Caco-2 (cell line): ENCODE measurements at regions not wholly inside any gene's neighbourhood (a gene's known extent, or its start where the extent isn't known, plus 50 kb on each side); places are given as distances from the start of the nearest gene placed in this dataset.

Experiments
- BruUV-seq: library from RNA; stranded (reverse); fragments of 400-500 nt; replicated peaks from 2 replicates; lab custom pipeline; 2021; lab: Mats Ljungman, UMichigan
- CTCF ChIA-PET: fragments of 300-600 bp; sonication (Branson Sonifier 250); formaldehyde crosslinking; loops from one replicate; lab custom pipeline; 2022; ENCODE audit warnings: antibody characterized with exemption; lab: Charles Lee
- POLR2A ChIA-PET: fragments of 300-600 bp; sonication (Branson Sonifier 250); formaldehyde crosslinking; loops from one replicate; lab custom pipeline; 2022; ENCODE audit warnings: antibody characterized with exemption; lab: Charles Lee
- DNase-seq, 2 experiments: peaks; one replicate each; pipeline versions ENCODE4 v3.0.0 to v3.0.0-alpha.2; 2020 to 2022
- H3K27me3 ChIP-seq: replicated peaks from 2 replicates; pipeline ENCODE4 v1.6.0; 2011; ENCODE audit warnings: low read length; ENCODE audit not compliant: control insufficient read depth, insufficient read depth
- H3K36me3 ChIP-seq: 2 replicates; pipeline ENCODE4 v1.5.1; 2011; ENCODE audit warnings: low read length; ENCODE audit not compliant: control insufficient read depth, insufficient read depth
- H3K4me1 ChIP-seq: fragments of 250-450 bp; sonication (Bioruptor Pico); 2 replicates; pipeline ENCODE4 v1.5.1; 2020; ENCODE audit warnings: mild to moderate bottlenecking
- H3K4me3 ChIP-seq: 2 replicates; pipeline ENCODE4 v1.5.1; 2011; ENCODE audit warnings: low read depth, mild to moderate bottlenecking, control low read depth, low read length
- H3K9me3 ChIP-seq: fragments of 250-450 bp; sonication (Bioruptor Pico); 2 replicates; pipeline ENCODE4 v1.5.1; 2020; ENCODE audit warnings: mild to moderate bottlenecking, moderate library complexity
- H3K27ac Mint-ChIP-seq: one replicate; pipeline ENCODE4 v1.8.0; 2022; ENCODE audit warnings: mixed read lengths; ENCODE audit not compliant: unreplicated experiment
- H3K27me3 Mint-ChIP-seq: one replicate; pipeline ENCODE4 v1.8.0; 2022; ENCODE audit warnings: mixed read lengths; ENCODE audit not compliant: insufficient read depth, unreplicated experiment
- H3K36me3 Mint-ChIP-seq: one replicate; pipeline ENCODE4 v1.8.0; 2022; ENCODE audit warnings: mild to moderate bottlenecking, mixed read lengths; ENCODE audit not compliant: insufficient read depth, unreplicated experiment
- H3K4me1 Mint-ChIP-seq: one replicate; pipeline ENCODE4 v1.8.0; 2022; ENCODE audit warnings: low read depth, mixed read lengths; ENCODE audit not compliant: unreplicated experiment
- H3K4me3 Mint-ChIP-seq: one replicate; pipeline ENCODE4 v1.8.0; 2022; ENCODE audit warnings: mild to moderate bottlenecking, moderate library complexity, mixed read lengths; ENCODE audit not compliant: unreplicated experiment
- H3K9me3 Mint-ChIP-seq: one replicate; pipeline ENCODE4 v1.8.0; 2022; ENCODE audit warnings: mixed read lengths; ENCODE audit not compliant: unreplicated experiment
- CTCF ChIP-seq, 2 experiments: fragments of 200-600 bp in 1 of 2; IDR thresholded peaks; 1 replicate in 1 of 2; 2 replicates in 1 of 2; pipeline versions ENCODE4 v1.5.1 to v1.8.0; 2011 to 2022; ENCODE audit warnings: antibody characterized with exemption in 1 of 2, control low read depth in 1 of 2, inconsistent platforms in 1 of 2, low read depth in 1 of 2, low read length in 1 of 2, mild to moderate bottlenecking in 1 of 2, moderate library complexity in 1 of 2; ENCODE audit not compliant: insufficient read depth in 1 of 2, severe bottlenecking in 1 of 2, unreplicated experiment in 1 of 2
- intact Hi-C: fragments of 100-400 bp; cut with micrococcal nuclease; formaldehyde crosslinking; loops from one replicate; pipeline ENCODE4 v1.10.0; 2022; ENCODE audit not compliant: unreplicated experiment

GRCh38 chr2:16851126-16851525 is 185.5 kb upstream of the CYRIA start:
- Mint-ChIP-seq H3K4me3 (no peak overlapping the region), H3K27me3 (peaks cover 4% of the 10 kb centered on the region), H3K9me3 (no peaks in the 10 kb centered on the region), H3K4me1 (no peaks in the 10 kb centered on the region), H3K36me3 (no peaks in the 10 kb centered on the region), H3K27ac (no peak overlapping the region)
- no peaks in the 10 kb centered on the region for H3K36me3 ChIP-seq
- intact Hi-C loops = no loop called here
- no peak overlapping the region for H3K4me3 ChIP-seq
- DNase-seq = no peak
- POLR2A ChIA-PET = no interaction called here
- no TSS peak for BruUV-seq
- no peak for TF ChIP-seq CTCF (IDR thresholded peaks at IDR 0.05; ENCODE audit: insufficient read depth in 1 of 2, low read depth in 1 of 2, low read length in 1 of 2, severe bottlenecking in 1 of 2, unreplicated experiment in 1 of 2)
- H3K27me3 ChIP-seq = no peaks in the 10 kb centered on the region
- CTCF ChIA-PET = no interaction called here
- H3K9me3 ChIP-seq = 0 out of 2 replicates have a peak, but pooled peaks cover 2% of the 10 kb centered on the region
- H3K4me1 ChIP-seq = no peaks in the 10 kb centered on the region

GRCh38 chr2:16840496-16841172 is 175.0 kb upstream of the CYRIA start:
- H3K4me1 ChIP-seq = no peaks in the 10 kb centered on the region
- no TSS peak for BruUV-seq
- Mint-ChIP-seq H3K4me3 (no peak overlapping the region), H3K4me1 (no peaks in the 10 kb centered on the region), H3K36me3 (no peaks in the 10 kb centered on the region), H3K27ac (no peak overlapping the region), H3K27me3 (peaks cover 15% of the 10 kb centered on the region), H3K9me3 (no peaks in the 10 kb centered on the region)
- TF ChIP-seq CTCF (IDR thresholded peaks at IDR 0.05; ENCODE audit: insufficient read depth in 1 of 2, low read depth in 1 of 2, low read length in 1 of 2, severe bottlenecking in 1 of 2, unreplicated experiment in 1 of 2) = no peak
- no peak for DNase-seq
- no peaks in the 10 kb centered on the region for H3K36me3 ChIP-seq
- no peaks in the 10 kb centered on the region; the same call in 1 of the 2 replicates for H3K27me3 ChIP-seq
- CTCF ChIA-PET = no interaction called here
- no peaks in the 10 kb centered on the region for H3K9me3 ChIP-seq
- no peak overlapping the region for H3K4me3 ChIP-seq
- intact Hi-C loops = no loop called here
- POLR2A ChIA-PET = no interaction called here

GRCh38 chr2:16832910-16833309 is 167.3 kb upstream of the CYRIA start:
- CTCF ChIA-PET = no interaction called here
- POLR2A ChIA-PET = no interaction called here
- Mint-ChIP-seq H3K27me3 (peaks cover 5% of the 10 kb centered on the region), H3K27ac (no peak overlapping the region), H3K36me3 (no peaks in the 10 kb centered on the region), H3K4me3 (no peak overlapping the region), H3K4me1 (no peaks in the 10 kb centered on the region), H3K9me3 (no peaks in the 10 kb centered on the region)
- BruUV-seq = no TSS peak
- intact Hi-C loops = no loop called here
- no peaks in the 10 kb centered on the region for H3K27me3 ChIP-seq
- no peak for DNase-seq
- H3K4me1 ChIP-seq = no peaks in the 10 kb centered on the region
- H3K4me3 ChIP-seq = no peak overlapping the region
- TF ChIP-seq CTCF (IDR thresholded peaks at IDR 0.05; ENCODE audit: insufficient read depth in 1 of 2, low read depth in 1 of 2, low read length in 1 of 2, severe bottlenecking in 1 of 2, unreplicated experiment in 1 of 2) = no peak
- H3K36me3 ChIP-seq = no peaks in the 10 kb centered on the region
- H3K9me3 ChIP-seq = no peaks in the 10 kb centered on the region; the same call in 1 of the 2 replicates
